WTC11 (cell line): ENCODE measurements at regions not wholly inside any gene's neighbourhood (a gene's known extent, or its start where the extent isn't known, plus 50 kb on each side); places are given as distances from the start of the nearest gene placed in this dataset.

Experiments
- CTCF ChIP-seq: fragments of 200-600 bp; IDR thresholded peaks from 2 replicates; pipeline ENCODE4 v1.8.0; 2022; ENCODE audit warnings: antibody characterized with exemption
- JUN ChIP-seq: sonication (generic); formaldehyde crosslinking; IDR thresholded peaks from 2 replicates; pipeline ENCODE4 v1.8.0; 2023; ENCODE audit warnings: mild to moderate bottlenecking, missing genetic modification reagents
- ZNF317 ChIP-seq: sonication (generic); formaldehyde crosslinking; IDR thresholded peaks from 2 replicates; pipeline ENCODE4 v1.8.1; 2023; ENCODE audit warnings: low read depth, mild to moderate bottlenecking, moderate library complexity, missing genetic modification reagents, borderline replicate concordance

GRCh38 chrX:125895518-125895917 is 270.6 kb downstream of the DCAF12L2 start:
- TF ChIP-seq ZNF317 (no peak), CTCF (no peak), JUN (no peak)
